ENCODE measurements at regions not wholly inside any gene's neighbourhood (a gene's known extent, or its start where the extent isn't known, plus 50 kb on each side); places are given as distances from the start of the nearest gene placed in this dataset.

DNA sequence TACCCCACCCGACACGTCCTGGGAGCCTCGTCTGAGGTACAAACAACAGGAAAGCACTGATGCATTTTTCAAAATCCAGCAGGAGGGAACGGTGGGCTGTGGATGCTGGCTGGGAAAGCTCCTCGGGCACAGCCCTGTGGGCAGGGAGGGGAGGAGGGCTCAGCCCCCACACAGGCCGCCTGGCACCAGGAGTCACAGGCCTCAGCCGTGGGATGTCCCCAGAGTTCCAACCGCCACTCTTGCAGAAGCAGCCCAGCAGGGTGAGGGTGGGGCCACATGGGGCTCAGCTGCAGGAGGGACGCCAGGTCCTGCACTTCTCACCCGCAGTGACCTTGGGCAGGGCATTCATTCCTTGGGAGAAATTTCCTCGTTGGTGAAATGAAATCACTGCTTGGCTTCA, 274.6 kb downstream of the BRD1 start:
- intact Hi-C loops (cut with DNase I): no loop called here
- Histone ChIP-seq H3K36me3 (no peaks in the 10 kb centered on the region), H3K27ac (no peak overlapping the region), H3K4me1 (no peaks in the 10 kb centered on the region), H3K4me3 (no peak overlapping the region), H3K27me3 (peaks cover 4 to 28% (median 5%) of the 10 kb centered on the region in 3 donors), H3K9me3 (peaks cover 0 to 10% (median 3%) of the 10 kb centered on the region in 4 donors)
- WGBS, 2 donors: 55 to 80% methylated on average over 11 of the region's 11 CpGs
- DNase-seq: peak; percentile 52
- TF ChIP-seq POLR2AphosphoS5 (IDR thresholded peaks at IDR 0.05) (no peak), POLR2A (IDR thresholded peaks at IDR 0.05) (no peak), EP300 (IDR thresholded peaks at IDR 0.05) (no peak)
- TF ChIP-seq, protein P1, sequence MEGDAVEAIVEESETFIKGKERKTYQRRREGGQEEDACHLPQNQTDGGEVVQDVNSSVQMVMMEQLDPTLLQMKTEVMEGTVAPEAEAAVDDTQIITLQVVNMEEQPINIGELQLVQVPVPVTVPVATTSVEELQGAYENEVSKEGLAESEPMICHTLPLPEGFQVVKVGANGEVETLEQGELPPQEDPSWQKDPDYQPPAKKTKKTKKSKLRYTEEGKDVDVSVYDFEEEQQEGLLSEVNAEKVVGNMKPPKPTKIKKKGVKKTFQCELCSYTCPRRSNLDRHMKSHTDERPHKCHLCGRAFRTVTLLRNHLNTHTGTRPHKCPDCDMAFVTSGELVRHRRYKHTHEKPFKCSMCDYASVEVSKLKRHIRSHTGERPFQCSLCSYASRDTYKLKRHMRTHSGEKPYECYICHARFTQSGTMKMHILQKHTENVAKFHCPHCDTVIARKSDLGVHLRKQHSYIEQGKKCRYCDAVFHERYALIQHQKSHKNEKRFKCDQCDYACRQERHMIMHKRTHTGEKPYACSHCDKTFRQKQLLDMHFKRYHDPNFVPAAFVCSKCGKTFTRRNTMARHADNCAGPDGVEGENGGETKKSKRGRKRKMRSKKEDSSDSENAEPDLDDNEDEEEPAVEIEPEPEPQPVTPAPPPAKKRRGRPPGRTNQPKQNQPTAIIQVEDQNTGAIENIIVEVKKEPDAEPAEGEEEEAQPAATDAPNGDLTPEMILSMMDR (IDR thresholded peaks at IDR 0.05): no peak

DNA sequence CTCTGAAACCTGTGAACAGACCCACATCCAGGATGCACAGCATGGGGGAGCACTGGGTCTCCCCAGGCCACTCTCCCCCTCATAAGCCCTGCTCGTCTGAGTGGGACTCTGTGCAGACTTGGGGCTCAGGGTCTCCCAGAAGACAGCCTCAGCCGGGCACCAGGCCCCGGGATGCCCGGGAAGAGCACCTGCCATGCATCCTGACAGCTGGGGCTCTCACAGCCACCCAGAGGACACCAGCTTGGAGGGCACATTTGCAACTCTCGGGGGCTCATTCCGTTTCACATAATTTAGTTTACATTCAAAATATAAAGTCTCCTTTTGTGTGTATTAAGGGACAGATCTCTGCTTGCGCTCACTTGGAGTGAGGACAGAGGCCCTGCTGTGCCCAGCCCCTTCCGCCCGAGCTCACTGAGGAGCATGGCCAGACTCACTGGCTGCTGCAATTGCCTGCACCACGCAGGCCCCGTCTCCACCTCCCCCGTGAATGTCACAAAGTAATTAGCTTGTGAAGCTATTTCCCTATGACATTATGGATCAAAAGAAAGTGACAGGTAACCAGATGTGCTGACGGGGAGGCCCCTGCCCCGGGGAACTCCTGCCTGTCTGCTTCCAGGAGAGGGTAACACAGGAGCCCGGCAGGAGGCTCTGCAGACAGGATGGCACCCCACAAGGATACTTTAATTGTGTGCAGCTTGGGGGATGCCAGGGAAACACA, 275.6 kb downstream of the BRD1 start:
- H3K4me1 ChIP-seq: no peaks in the 10 kb centered on the region
- peaks cover 4 to 28% (median 5%) of the 10 kb centered on the region in 3 donors for H3K27me3 ChIP-seq
- 75 to 84% methylated on average over 15 of the region's 15 CpGs for WGBS, 2 donors
- intact Hi-C loops (cut with DNase I): no loop called here
- DNase-seq: peak; percentile 24
- TF ChIP-seq, protein P1 (IDR thresholded peaks at IDR 0.05): no peak
- no peak for TF ChIP-seq EP300 (IDR thresholded peaks at IDR 0.05)
- H3K9me3 ChIP-seq: peaks cover 0 to 10% (median 3%) of the 10 kb centered on the region in 4 donors
- no peak overlapping the region for H3K4me3 ChIP-seq
- no peak overlapping the region for H3K27ac ChIP-seq
- no peaks in the 10 kb centered on the region for H3K36me3 ChIP-seq

DNA sequence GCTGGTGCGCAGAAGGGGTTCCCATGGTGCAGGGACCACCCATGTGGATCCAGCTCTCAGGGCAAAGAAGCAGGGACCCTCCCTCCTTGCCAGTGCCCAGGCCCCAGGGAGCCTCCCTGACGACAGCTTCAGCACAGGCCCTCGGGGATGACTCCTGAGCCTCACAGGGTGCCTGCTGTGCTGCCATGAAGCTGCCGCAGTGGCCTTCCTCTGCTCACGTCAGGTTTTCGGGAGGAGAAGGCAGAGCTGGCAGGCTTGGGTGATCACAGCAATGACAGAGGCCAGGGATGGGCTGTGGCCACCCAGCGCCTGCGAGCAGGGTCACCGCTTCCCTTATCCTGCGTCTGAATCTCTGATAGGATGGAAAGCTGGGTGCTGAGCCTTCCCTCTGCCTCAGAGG, 276.2 kb downstream of the BRD1 start:
- Histone ChIP-seq H3K27me3 (peaks cover 4 to 28% (median 5%) of the 10 kb centered on the region in 3 donors), H3K9me3 (peaks cover 0 to 10% (median 4%) of the 10 kb centered on the region in 4 donors), H3K27ac (no peak overlapping the region), H3K36me3 (no peaks in the 10 kb centered on the region), H3K4me1 (no peaks in the 10 kb centered on the region), H3K4me3 (no peak overlapping the region)
- TF ChIP-seq, protein P1 (IDR thresholded peaks at IDR 0.05): no peak
- TF ChIP-seq POLR2A (IDR thresholded peaks at IDR 0.05) (no peak), EP300 (IDR thresholded peaks at IDR 0.05) (no peak), POLR2AphosphoS5 (IDR thresholded peaks at IDR 0.05) (no peak)
- DNase-seq: no peak
- 95% methylated on average over 10 of the region's 10 CpGs for WGBS, 2 donors
- intact Hi-C loops (cut with DNase I): no loop called here

DNA sequence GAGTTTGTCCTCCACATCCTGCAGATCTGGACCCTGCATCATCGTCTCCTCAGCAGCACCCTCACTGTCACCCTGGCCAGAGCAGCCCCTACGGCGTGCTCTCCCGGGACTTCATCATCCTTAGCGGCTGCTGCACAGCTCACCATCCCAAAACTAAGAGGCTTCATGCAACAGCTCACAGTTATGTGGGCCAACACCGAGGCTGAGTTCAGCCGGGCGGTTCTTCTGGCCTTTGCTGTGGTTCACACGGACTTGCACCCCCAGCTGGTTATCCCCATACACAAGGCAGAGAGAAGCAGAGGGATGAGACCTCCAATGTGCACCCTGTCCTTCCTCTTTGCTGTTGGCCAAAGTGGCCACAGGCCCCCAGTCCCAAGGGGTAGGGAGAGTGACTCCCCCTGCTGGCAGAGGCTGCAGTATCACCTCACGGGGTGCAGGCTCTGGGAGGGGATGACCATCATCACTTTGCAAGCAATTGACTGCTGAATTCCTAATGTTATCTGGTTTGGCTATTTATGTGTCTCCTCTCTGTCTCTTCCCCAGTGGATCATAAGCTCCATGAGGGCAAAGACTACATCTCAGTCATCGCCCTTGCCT, 276.8 kb downstream of the BRD1 start:
- Histone ChIP-seq H3K27me3 (peaks cover 4 to 28% (median 5%) of the 10 kb centered on the region in 3 donors), H3K4me1 (no peaks in the 10 kb centered on the region), H3K9me3 (peaks cover 0 to 10% (median 4%) of the 10 kb centered on the region in 4 donors)

More for the DNA sequence above, 276.8 kb downstream of the BRD1 start:
- intact Hi-C loops (cut with DNase I): no loop called here
- peak; percentile 22 for DNase-seq
- TF ChIP-seq EP300 (IDR thresholded peaks at IDR 0.05) (no peak), POLR2A (IDR thresholded peaks at IDR 0.05) (no peak), POLR2AphosphoS5 (IDR thresholded peaks at IDR 0.05) (no peak)
- TF ChIP-seq, protein P1 (IDR thresholded peaks at IDR 0.05): no peak
- no peak overlapping the region for H3K4me3 ChIP-seq
- 86 to 96% methylated on average over 11 of the region's 11 CpGs for WGBS, 2 donors
- H3K27ac ChIP-seq: no peak overlapping the region
- H3K36me3 ChIP-seq: no peaks in the 10 kb centered on the region
